ENCODE measurements at regions not wholly inside any gene's neighbourhood (a gene's known extent, or its start where the extent isn't known, plus 50 kb on each side); places are given as distances from the start of the nearest gene placed in this dataset.
"Not testable (repeated sequence)": the region's sequence is repeated elsewhere in the genome, so short reads cannot be mapped to it uniquely, and the experiment has no call there.

GRCh38 chr21:9246010-9246409, 1275.4 kb upstream of the TPTE start:
- not testable (repeated sequence) for TF ChIP-seq POLR2A, CTCF (IDR thresholded peaks at IDR 0.05)
